Brain microvascular endothelial cell (primary cell): ENCODE measurements at regions not wholly inside any gene's neighbourhood (a gene's known extent, or its start where the extent isn't known, plus 50 kb on each side); places are given as distances from the start of the nearest gene placed in this dataset.
"Not testable (repeated sequence)": the region's sequence is repeated elsewhere in the genome, so short reads cannot be mapped to it uniquely, and the experiment has no call there.

Experiments used
- DNase-seq: peaks from one replicate; pipeline ENCODE4 v3.0.0-alpha.2; 2020
- H3K27ac ChIP-seq: fragments of 250-450 bp; sonication (Bioruptor Pico); 2 replicates; pipeline ENCODE4 v1.5.1; 2020; ENCODE audit warnings: mild to moderate bottlenecking, moderate library complexity
- H3K27me3 ChIP-seq: fragments of 250-450 bp; sonication (Bioruptor Pico); replicated peaks from 2 replicates; pipeline ENCODE4 v1.5.1; 2020; ENCODE audit warnings: mild to moderate bottlenecking
- H3K36me3 ChIP-seq: fragments of 250-450 bp; sonication (Bioruptor Pico); replicated peaks from 2 replicates; pipeline ENCODE4 v1.5.1; 2020; ENCODE audit warnings: mild to moderate bottlenecking
- H3K4me3 ChIP-seq: 2 replicates; pipeline ENCODE4 v1.5.1; 2011; ENCODE audit warnings: low read depth, mild to moderate bottlenecking, control low read depth, low read length, moderate library complexity
- in situ Hi-C: cut with HindIII; loops from 2 replicates; pipeline ENCODE4 v1.10.0; 2017; ENCODE audit warnings: low sequenced_read_pairs, low pct_ligation_motif_present
- TF ChIP-seq, protein P1 (sequence below): IDR thresholded peaks from 2 replicates; pipeline ENCODE4 v1.5.1; 2011; ENCODE audit warnings: low read depth, mild to moderate bottlenecking, moderate library complexity, low read length, control low read depth, inconsistent platforms; ENCODE audit errors: missing control alignments

DNA sequence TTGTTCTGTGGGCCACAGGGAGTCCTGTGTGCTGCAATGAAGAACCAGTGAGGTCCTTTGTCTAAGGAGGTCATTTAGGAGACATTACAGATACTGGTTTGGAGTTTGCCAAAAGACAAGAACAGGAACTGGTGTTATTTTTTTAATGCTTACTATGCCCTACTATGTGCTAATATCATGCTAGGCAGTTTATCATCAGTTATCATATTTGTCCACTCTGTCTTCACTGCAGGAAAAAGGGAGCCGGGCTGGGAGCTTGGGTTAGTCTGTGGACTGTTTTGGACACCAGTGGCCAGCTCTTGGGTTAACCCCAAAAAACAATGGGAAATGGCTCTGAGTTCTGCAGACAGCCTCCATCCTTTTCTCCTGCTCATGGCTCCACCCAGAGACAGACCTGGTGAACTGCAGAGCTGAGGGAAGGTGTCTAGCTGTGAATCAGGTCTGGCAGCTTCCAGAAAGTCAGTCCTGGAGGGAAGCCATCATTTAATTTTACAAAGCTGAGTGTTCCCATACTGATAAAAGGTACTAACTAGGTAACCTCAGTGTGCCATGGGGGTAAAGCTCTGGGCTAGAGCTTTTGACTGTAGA, 101.2 kb upstream of the ZNF746 start:
- DNase-seq = peak; percentile 31
- in situ Hi-C loops = no loop called here
- Histone ChIP-seq H3K27ac (no peak overlapping the region), H3K4me3 (no peak overlapping the region), H3K36me3 (peaks cover 22% of the 10 kb centered on the region), H3K27me3 (no peaks in the 10 kb centered on the region)
- TF ChIP-seq, protein P1, sequence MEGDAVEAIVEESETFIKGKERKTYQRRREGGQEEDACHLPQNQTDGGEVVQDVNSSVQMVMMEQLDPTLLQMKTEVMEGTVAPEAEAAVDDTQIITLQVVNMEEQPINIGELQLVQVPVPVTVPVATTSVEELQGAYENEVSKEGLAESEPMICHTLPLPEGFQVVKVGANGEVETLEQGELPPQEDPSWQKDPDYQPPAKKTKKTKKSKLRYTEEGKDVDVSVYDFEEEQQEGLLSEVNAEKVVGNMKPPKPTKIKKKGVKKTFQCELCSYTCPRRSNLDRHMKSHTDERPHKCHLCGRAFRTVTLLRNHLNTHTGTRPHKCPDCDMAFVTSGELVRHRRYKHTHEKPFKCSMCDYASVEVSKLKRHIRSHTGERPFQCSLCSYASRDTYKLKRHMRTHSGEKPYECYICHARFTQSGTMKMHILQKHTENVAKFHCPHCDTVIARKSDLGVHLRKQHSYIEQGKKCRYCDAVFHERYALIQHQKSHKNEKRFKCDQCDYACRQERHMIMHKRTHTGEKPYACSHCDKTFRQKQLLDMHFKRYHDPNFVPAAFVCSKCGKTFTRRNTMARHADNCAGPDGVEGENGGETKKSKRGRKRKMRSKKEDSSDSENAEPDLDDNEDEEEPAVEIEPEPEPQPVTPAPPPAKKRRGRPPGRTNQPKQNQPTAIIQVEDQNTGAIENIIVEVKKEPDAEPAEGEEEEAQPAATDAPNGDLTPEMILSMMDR = peak; percentile 70

DNA sequence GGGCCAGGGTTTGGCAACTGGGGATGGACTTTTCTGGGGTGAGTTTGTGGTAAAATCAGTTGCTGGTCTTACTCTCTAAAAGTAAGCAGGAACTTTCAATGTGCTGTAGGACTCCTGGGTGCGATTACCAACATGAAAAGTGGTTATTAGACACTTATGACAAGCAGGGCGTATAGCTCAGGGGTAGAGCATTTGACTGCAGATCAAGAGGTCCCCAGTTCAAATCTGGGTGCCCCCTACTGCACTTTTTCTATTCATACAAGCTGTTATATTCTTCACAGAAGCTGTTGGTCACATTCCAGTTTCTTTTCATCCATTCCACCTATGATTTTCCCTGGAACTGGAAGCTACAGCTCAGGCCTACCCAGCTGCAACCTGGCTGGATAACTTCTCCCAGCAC, 100.2 kb upstream of the ZNF746 start:
- H3K27me3 ChIP-seq, in situ Hi-C loops, DNase-seq, H3K4me3 ChIP-seq, H3K27ac ChIP-seq: not testable (repeated sequence)
- H3K36me3 ChIP-seq = peaks cover 22% of the 10 kb centered on the region

DNA sequence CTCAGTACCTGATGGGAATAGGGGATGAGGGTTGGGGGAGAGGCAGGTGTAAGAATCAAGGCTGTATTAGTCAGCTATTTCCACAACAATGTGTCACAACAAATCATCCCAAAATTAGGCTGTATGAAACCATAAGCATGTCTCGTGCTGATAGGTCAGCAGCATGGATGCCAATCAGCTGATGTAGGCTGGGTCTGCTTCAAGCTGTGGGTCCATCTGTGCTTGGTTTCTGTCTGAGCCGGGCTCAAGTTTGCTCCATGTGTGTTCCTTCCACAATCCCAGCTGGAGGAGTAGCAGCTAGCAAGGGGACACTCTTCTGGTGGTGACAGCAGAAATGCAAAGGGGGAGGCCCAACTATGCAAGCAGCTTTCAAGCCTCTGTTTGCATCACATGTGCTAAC, 97.9 kb upstream of the ZNF746 start:
- no peak for DNase-seq
- H3K36me3 ChIP-seq = peaks cover 9% of the 10 kb centered on the region
- in situ Hi-C loops = no loop called here
- no peak overlapping the region for H3K27ac ChIP-seq
- no peak overlapping the region for H3K4me3 ChIP-seq
- no peaks in the 10 kb centered on the region for H3K27me3 ChIP-seq
- TF ChIP-seq, protein P1 = no peak

DNA sequence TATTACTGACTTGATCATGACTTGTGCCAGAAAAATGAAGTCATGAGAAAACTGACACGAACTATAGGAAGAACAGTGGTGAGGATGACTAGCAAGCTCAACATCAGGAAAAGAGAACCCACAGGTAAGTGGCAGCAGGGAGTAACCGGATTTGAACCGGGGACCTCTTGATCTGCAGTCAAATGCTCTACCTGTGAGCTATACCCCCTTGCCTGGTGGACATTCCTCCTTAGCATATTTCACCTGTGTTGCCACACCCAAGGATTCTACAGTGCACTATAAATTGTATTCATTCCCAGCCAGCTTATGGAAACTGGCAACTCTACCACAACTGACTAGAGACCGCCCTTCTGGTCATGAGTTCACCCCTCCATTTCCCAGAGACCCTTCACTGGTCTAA, 97.5 kb upstream of the ZNF746 start:
- in situ Hi-C loops = no loop called here
- H3K27ac ChIP-seq = no peak overlapping the region
- H3K36me3 ChIP-seq = peaks cover 11% of the 10 kb centered on the region
- no peak overlapping the region for H3K4me3 ChIP-seq
- TF ChIP-seq, protein P1 = no peak
- no peaks in the 10 kb centered on the region for H3K27me3 ChIP-seq
- no peak for DNase-seq

DNA sequence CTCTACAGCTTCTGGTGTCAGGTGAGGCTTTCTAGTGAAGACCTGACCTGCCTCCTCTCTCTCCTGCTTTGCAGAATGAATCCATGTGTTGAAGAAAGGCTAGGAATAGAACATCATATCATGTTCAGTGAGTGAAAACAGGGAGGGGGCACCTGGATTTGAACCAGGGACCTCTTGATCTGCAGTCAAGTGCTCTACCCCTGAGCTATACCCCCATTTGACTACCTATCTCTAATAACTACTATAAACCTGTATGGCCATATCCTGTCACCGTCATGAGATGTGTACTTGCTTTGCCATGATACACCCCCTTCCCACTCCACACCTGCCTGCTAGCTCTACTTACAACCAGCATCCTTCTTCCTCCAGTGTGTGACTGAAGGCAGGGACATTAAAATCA, 91.3 kb upstream of the ZNF746 start:
- Histone ChIP-seq H3K27ac (no peak overlapping the region), H3K4me3 (no peak overlapping the region), H3K27me3 (no peaks in the 10 kb centered on the region), H3K36me3 (peaks cover 18% of the 10 kb centered on the region)
- TF ChIP-seq, protein P1 = no peak
- in situ Hi-C loops = no loop called here
- DNase-seq = no peak

DNA sequence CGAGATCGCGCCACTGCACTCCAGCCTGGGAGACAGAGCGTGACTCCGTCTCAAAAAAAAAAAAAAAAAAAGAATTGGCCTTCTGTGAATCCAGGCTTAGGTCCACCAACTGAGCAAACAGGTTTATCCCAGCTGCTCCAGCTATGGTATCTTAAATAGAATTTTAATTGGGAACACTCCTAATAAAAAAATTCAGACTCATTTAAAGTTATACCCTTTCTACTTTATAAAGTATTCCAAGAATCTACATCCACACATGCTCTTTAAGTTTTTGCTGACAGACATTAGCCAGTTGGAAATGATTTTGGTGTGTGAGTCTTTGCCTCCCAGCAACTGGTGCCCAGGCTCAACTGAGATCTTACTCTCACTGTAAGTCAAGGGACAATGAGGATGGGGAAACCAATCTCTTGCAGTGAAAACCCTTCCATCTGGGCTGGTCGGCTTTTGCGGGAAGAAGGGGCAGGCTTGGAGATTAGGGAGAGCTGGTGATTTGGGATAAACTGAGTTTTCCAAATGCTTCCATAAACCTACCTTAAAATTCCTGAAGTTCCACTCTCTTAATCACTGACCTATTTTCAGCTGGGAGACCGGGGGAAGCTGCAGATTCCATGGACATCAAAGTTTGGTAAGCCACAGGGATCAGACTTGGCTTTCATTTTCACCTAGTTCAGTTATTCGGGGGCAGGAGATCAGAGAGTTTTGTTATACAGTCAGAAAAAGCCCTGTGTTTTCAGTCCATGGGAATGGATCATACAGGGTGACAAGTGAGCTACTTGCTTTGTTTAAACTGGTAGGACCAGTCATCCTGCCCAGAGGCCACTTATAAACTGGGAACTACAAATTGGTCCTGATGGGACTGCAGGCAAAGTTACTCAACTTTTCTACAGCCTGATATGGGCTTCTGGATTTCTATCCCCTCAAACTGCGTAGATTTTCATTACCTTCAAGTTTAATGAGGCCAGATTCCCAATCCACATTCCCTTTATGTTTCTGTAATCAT, 89.3 kb upstream of the ZNF746 start:
- Histone ChIP-seq H3K4me3 (no peak overlapping the region), H3K36me3 (peaks cover 20% of the 10 kb centered on the region), H3K27me3 (no peaks in the 10 kb centered on the region), H3K27ac (no peak overlapping the region)
- in situ Hi-C loops = no loop called here
- no peak for DNase-seq
- TF ChIP-seq, protein P1 = no peak
